ENCODE measurements at regions not wholly inside any gene's neighbourhood (a gene's known extent, or its start where the extent isn't known, plus 50 kb on each side); places are given as distances from the start of the nearest gene placed in this dataset.

GRCh38 chr5:165809914-165810313 is 2304.5 kb downstream of the MAT2B start:
- TF ChIP-seq, protein P1, sequence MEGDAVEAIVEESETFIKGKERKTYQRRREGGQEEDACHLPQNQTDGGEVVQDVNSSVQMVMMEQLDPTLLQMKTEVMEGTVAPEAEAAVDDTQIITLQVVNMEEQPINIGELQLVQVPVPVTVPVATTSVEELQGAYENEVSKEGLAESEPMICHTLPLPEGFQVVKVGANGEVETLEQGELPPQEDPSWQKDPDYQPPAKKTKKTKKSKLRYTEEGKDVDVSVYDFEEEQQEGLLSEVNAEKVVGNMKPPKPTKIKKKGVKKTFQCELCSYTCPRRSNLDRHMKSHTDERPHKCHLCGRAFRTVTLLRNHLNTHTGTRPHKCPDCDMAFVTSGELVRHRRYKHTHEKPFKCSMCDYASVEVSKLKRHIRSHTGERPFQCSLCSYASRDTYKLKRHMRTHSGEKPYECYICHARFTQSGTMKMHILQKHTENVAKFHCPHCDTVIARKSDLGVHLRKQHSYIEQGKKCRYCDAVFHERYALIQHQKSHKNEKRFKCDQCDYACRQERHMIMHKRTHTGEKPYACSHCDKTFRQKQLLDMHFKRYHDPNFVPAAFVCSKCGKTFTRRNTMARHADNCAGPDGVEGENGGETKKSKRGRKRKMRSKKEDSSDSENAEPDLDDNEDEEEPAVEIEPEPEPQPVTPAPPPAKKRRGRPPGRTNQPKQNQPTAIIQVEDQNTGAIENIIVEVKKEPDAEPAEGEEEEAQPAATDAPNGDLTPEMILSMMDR (IDR thresholded peaks at IDR 0.05; ENCODE audit: poor library complexity, severe bottlenecking), result no peak
- no peak for TF ChIP-seq TAF1 (IDR thresholded peaks at IDR 0.05; ENCODE audit: low read depth)
- no peak for TF ChIP-seq EZH2 (IDR thresholded peaks at IDR 0.05; ENCODE audit: borderline replicate concordance, insufficient read depth, low read length, poor library complexity, severe bottlenecking)
- TF ChIP-seq POLR2AphosphoS5 (IDR thresholded peaks at IDR 0.05), result no peak
- no peak for TF ChIP-seq REST (IDR thresholded peaks at IDR 0.05; ENCODE audit: borderline replicate concordance)
- no peak for TF ChIP-seq EP300 (conservative IDR thresholded peaks at IDR 0.05; ENCODE audit: poor library complexity, severe bottlenecking)
